ENCODE measurements at regions not wholly inside any gene's neighbourhood (a gene's known extent, or its start where the extent isn't known, plus 50 kb on each side); places are given as distances from the start of the nearest gene placed in this dataset.

- DNase-seq (ENCODE audit: low spot score) = no peak
- no peak for FAIRE-seq
Observed at GRCh38 chr10:89153971-89154370, 53.1 kb downstream of the CH25H start.

GRCh38 chr10:89153116-89153515 lies 54.0 kb downstream of the CH25H start:
- DNase-seq (ENCODE audit: low spot score) = no peak
- FAIRE-seq = no peak

- FAIRE-seq = no peak
- DNase-seq (ENCODE audit: low spot score) = no peak
Observed at GRCh38 chr10:89151857-89152256, 55.3 kb downstream of the CH25H start.

- no peak for FAIRE-seq
Observed at GRCh38 chr10:89148061-89148460, 59.1 kb downstream of the CH25H start.

GRCh38 chr10:89147256-89147655 lies 59.9 kb downstream of the CH25H start:
- FAIRE-seq (no peak), DNase-seq (ENCODE audit: low spot score) (no peak)

More at GRCh38 chr10:89148061-89148460, 59.1 kb downstream of the CH25H start:
- DNase-seq (ENCODE audit: low spot score) = no peak

- DNase-seq (ENCODE audit: low spot score) (no peak), FAIRE-seq (no peak)
Observed at GRCh38 chr10:89144836-89145235, 62.3 kb downstream of the CH25H start.

GRCh38 chr10:89142590-89142989 lies 64.5 kb downstream of the CH25H start:
- DNase-seq (ENCODE audit: low spot score) (no peak), FAIRE-seq (no peak)

GRCh38 chr10:89138755-89139490 lies 68.2 kb downstream of the CH25H start:
- FAIRE-seq = no peak
- DNase-seq (ENCODE audit: low spot score) = no peak

- FAIRE-seq (no peak), DNase-seq (ENCODE audit: low spot score) (no peak)
Observed at GRCh38 chr10:89134963-89135362, 72.2 kb downstream of the CH25H start.

GRCh38 chr10:89129911-89130310 lies 77.2 kb downstream of the CH25H start:
- FAIRE-seq (no peak), DNase-seq (ENCODE audit: low spot score) (peak; percentile 12)

GRCh38 chr10:89122433-89123051 lies 84.6 kb downstream of the CH25H start:
- FAIRE-seq (no peak), DNase-seq (ENCODE audit: low spot score) (peak; percentile 16)

GRCh38 chr10:89121764-89122020 lies 85.4 kb downstream of the CH25H start:
- no peak for DNase-seq (ENCODE audit: low spot score)
- no peak for FAIRE-seq

GRCh38 chr10:89120931-89121763 lies 86.0 kb downstream of the CH25H start:
- no peak for DNase-seq (ENCODE audit: low spot score)
- FAIRE-seq = no peak

GRCh38 chr10:89119651-89120050 lies 87.5 kb downstream of the CH25H start:
- no peak for FAIRE-seq

GRCh38 chr10:89118091-89118490 lies 89.0 kb downstream of the CH25H start:
- FAIRE-seq (no peak), DNase-seq (ENCODE audit: low spot score) (peak; percentile 11)

More at GRCh38 chr10:89119651-89120050, 87.5 kb downstream of the CH25H start:
- DNase-seq (ENCODE audit: low spot score) = no peak

GRCh38 chr10:89115876-89116627 lies 91.1 kb downstream of the CH25H start:
- FAIRE-seq = no peak
- DNase-seq (ENCODE audit: low spot score) = peak; percentile 34

- no peak for DNase-seq (ENCODE audit: low spot score)
- no peak for FAIRE-seq
Observed at GRCh38 chr10:89114846-89115625, 92.1 kb downstream of the CH25H start.

- no peak for DNase-seq (ENCODE audit: low spot score)
- FAIRE-seq = no peak
Observed at GRCh38 chr10:89102735-89103134, 104.4 kb downstream of the CH25H start.

GRCh38 chr10:89101943-89102342 lies 105.2 kb downstream of the CH25H start:
- no peak for FAIRE-seq
- DNase-seq (ENCODE audit: low spot score) = no peak

- no peak for FAIRE-seq
- DNase-seq (ENCODE audit: low spot score) = no peak
Observed at GRCh38 chr10:89100680-89101079, 106.4 kb downstream of the CH25H start.

- FAIRE-seq (no peak), DNase-seq (ENCODE audit: low spot score) (no peak)
Observed at GRCh38 chr10:89097226-89097625, 106.6 kb downstream of the FAS start.
